Activated CD4-positive, alpha-beta T cell treated with anti-CD3 and anti-CD28 coated beads for 4 hours (primary cell): ENCODE measurements at regions not wholly inside any gene's neighbourhood (a gene's known extent, or its start where the extent isn't known, plus 50 kb on each side); places are given as distances from the start of the nearest gene placed in this dataset.

Source experiments
- DNase-seq, 2 donors: peaks; one replicate each; pipeline ENCODE4 v3.0.0-alpha.2; 2020

DNA sequence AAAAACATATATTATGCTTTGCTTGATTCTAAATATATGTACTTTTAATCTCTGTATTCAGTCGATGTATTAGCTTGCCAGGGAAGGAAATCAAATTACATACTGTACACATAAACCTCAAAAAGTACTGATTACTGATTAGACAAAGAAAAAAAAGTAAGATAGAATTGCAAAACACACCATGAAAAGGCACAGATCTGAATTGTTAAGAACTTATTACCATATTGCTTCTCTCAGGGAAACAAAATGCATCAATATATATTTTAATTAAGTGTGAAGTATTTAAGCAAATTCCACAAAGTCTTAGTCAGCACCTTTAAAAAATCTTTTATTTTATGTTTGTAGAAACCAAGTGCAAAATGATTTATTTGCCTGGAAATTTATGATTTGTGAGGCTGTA is 309.3 kb downstream of the RNF144A start:
- DNase-seq = no peak

DNA sequence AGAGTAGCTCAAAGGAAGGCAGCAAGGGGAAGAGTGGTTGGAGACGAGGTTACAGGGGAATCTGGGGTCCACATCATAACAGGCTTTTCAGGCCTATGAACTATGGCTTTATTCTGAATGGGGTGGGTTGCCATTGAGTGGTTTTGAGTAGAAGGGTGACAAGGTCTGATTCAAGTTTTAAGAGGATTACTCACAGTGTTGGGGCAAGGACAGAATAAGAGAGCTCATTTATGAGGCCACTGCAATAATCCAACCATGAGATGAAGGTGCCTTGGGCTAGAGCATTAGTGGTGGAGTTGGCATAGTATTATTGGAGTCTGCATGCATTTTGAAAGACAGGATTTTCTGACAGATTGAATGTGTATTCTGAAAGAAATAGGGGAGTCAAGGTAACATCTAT is 315.9 kb downstream of the RNF144A start:
- DNase-seq = no peak

DNA sequence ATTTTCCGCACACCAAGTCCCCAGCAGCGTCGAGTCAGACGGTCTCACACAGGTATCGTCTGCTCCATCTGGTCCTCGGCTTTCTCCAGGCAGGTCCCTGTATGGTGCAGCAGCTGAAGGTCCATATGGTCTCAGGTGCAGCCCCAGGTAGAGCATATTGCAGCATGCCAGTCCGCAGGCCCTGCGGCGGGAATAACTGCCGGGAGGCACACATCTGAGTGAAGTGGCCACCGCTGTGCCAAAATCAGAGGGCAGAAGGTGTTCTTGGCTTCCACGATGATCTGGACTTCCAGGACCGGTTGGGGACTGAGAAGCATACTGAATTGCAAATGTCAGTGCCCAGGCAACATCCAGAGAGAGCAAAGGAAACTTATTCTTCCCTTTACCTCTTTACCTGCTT is 320.3 kb downstream of the RNF144A start:
- no peak for DNase-seq

DNA sequence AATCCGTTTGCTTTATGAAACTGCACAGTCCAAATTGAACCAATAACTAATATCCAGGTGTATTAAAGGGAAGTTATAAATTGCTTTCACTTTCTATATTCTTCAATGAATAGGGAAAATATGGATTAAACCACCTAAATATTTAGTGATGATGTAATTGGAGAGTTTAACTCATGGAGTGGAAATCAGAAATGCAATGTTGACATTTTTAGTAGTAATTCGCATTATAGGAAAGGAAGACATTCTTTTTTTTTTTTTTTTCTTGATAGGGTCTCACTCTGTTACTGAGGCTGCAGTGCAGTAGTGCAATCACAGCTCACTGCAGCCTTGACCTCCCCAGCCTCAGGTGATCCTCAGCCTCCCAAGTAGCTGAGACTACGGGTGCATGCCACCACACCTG is 321.9 kb downstream of the RNF144A start:
- DNase-seq = no peak

GRCh38 chr2:7241041-7241745 is 324.0 kb downstream of the RNF144A start:
- DNase-seq = no peak

- DNase-seq = no peak
Observed at GRCh38 chr2:7242189-7242867, 325.1 kb downstream of the RNF144A start.

DNA sequence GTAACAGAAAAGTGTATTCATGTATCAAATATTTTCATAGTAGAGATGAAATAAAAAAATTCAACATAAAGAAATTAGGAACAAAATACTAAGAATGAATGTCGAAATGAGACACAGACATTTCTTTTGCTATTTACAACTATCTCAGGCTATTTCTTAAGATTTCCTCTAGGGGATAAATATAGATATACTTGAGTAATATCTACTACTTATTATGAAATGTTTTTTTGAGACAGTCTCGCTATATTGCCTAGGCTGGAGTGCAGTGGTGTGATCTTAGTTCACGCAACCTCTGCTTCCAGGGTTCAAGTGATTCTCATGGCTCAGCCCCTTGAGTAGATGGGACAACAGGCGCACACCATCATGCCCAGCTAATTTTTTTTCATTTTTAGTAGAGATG is 326.1 kb downstream of the RNF144A start:
- DNase-seq = no peak

DNA sequence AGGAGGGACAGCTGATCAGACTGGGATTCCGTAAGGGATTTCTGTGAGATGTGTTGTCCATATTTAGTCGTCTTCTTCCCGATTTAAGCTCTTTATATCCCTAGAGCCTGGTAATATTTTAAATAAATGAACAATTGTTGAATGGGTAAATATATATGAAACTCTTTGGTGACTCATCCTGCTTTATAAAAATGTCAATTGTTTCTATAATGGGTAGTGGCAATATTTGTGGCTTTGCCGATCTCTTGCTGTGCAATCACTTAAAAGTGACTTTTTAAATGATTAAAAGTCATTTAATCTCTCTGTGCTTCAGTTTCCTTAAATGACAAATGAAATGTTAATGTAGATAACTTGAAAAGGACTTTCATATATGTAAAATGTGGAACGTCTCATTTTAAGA is 339.2 kb downstream of the RNF144A start:
- DNase-seq = no peak

GRCh38 chr2:7262727-7263126 is 345.5 kb downstream of the RNF144A start:
- DNase-seq = no peak

GRCh38 chr2:7264791-7265190 is 347.6 kb downstream of the RNF144A start:
- no peak for DNase-seq

GRCh38 chr2:7265286-7265685 is 348.1 kb downstream of the RNF144A start:
- no peak for DNase-seq

- DNase-seq = no peak
Observed at GRCh38 chr2:7269106-7269643, 352.0 kb downstream of the RNF144A start.

- DNase-seq = no peak
Observed at GRCh38 chr2:7270011-7270431, 352.8 kb downstream of the RNF144A start.

GRCh38 chr2:7272210-7272609 is 355.0 kb downstream of the RNF144A start:
- no peak for DNase-seq

- no peak for DNase-seq
Observed at GRCh38 chr2:7278984-7279383, 361.8 kb downstream of the RNF144A start.

- no peak for DNase-seq
Observed at GRCh38 chr2:7279421-7279949, 362.3 kb downstream of the RNF144A start.

DNA sequence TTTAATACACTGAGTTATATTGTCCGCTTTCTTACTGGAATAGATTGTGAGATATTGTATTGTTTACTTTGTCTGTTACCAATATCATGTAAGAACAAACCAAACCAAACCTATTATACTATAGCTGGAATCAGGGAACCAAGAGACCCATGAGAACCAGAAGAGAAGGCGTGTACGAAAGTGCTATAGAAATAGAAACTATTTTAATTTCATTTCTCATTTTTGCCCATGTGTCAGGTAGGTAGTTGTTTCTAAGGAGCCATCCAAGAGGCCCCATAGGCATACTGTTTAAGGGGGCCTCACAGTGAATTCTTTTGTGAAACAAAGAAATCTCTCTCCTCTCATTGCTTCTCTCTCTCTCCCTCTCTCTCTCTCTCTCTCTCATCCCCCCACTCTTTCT is 363.6 kb downstream of the RNF144A start:
- DNase-seq = no peak

- DNase-seq = no peak
Observed at GRCh38 chr2:7281231-7282201, 364.3 kb downstream of the RNF144A start.

GRCh38 chr2:7286120-7286519 is 368.9 kb downstream of the RNF144A start:
- no peak for DNase-seq

DNA sequence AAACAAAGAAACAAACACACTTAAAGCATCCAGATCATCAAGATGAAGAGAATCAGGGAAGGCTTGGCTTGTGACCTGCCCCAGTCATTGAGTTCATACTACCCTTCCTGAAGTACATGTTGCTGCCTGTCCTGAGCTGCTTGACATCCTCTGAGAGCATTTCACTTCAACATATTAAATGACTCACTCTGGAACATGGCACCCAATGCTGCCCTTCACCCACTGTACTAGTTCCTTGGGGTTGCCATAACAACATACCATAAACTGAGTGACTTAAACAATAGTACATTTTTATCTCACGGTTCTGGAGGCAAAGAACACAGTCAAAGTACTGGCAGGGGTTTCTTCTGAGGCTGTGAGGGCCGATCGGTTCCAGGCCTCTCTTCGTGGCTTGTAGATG is 371.3 kb downstream of the RNF144A start:
- no peak for DNase-seq

GRCh38 chr2:7289697-7290096 is 372.5 kb downstream of the RNF144A start:
- DNase-seq = no peak

DNA sequence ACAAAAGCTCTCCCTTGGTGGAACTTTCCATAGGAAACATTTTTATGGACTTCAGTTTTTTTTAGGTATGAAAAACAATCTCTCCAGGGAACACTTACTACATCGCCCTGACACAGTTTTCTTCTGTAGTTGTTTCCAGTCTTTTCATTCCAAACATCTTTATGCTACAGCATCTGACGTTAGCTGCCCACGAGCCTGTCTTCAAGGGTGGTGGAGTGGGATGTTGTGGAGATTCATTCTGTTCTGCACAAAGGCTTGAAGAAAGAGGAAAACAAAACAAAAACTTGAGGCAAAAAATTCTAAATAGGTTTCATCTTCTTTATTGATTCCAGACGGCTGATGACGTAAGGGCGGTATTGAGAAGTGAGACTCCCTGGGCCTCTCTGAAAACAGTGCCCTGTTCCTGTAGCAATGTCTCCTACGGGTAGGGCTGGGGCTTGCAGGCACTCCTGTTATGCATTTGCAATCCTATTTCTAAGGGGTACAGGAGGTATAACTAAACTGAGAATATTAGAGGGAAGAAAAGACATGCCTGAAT is 375.0 kb downstream of the RNF144A start:
- DNase-seq = no peak

- DNase-seq = no peak
Observed at GRCh38 chr2:7309582-7309981, 392.4 kb downstream of the RNF144A start.
